HG03045 (cell line): ENCODE measurements at regions not wholly inside any gene's neighbourhood (a gene's known extent, or its start where the extent isn't known, plus 50 kb on each side); places are given as distances from the start of the nearest gene placed in this dataset.
"Not testable (repeated sequence)": the region's sequence is repeated elsewhere in the genome, so short reads cannot be mapped to it uniquely, and the experiment has no call there.

ENCODE experiments used
- ATAC-seq: cut with Tn5 transposase; IDR thresholded peaks from one replicate; pipeline ENCODE4 v1.9.1; 2021; ENCODE audit warnings: mild to moderate bottlenecking, moderate library complexity; ENCODE audit not compliant: unreplicated experiment

DNA sequence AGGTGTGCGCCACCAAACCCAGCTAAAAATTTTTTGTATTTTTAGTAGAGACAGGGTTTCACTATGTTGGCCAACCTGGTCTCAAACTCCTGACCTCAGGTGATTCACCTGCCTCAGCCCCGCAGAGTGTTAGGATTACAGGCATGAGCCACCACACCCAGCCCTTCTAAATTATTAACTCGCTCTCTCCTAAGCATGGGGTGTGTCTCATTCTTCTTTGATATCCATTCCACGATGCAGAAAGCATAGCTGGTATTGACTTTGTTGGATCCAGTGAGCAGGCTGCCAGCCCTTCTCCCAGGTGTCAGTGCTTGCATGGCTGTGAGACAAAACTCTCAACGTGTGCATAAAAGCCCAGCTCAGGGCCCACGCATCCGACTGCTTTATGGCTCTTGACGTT, 254.1 kb upstream of the PFKP start:
- ATAC-seq, result no peak

DNA sequence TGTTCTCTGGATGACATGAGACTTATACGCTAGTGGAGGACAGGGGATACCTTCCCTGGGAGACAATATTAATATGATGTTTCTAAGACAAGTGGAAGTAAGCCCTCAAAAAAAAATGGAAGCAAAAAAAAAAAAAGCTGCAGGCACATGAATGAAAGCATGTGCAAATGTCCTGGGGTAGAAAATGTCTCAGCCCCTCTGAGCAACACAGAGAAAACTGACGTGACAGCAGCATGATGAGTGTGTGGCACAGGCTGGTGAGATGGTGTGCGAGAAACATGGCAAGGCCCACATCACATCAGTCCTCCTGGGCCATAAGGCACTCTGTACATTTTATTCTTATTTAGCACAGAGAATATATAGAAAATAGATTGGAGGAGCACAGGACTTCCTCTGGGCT, 254.7 kb upstream of the PFKP start:
- ATAC-seq, result no peak

GRCh38 chr10:2800178-2800577, 267.2 kb upstream of the PFKP start:
- ATAC-seq, result no peak

GRCh38 chr10:2798336-2799022, 268.9 kb upstream of the PFKP start:
- ATAC-seq, result no peak

GRCh38 chr10:2791774-2792443, 275.4 kb upstream of the PFKP start:
- peak; percentile 65 for ATAC-seq

DNA sequence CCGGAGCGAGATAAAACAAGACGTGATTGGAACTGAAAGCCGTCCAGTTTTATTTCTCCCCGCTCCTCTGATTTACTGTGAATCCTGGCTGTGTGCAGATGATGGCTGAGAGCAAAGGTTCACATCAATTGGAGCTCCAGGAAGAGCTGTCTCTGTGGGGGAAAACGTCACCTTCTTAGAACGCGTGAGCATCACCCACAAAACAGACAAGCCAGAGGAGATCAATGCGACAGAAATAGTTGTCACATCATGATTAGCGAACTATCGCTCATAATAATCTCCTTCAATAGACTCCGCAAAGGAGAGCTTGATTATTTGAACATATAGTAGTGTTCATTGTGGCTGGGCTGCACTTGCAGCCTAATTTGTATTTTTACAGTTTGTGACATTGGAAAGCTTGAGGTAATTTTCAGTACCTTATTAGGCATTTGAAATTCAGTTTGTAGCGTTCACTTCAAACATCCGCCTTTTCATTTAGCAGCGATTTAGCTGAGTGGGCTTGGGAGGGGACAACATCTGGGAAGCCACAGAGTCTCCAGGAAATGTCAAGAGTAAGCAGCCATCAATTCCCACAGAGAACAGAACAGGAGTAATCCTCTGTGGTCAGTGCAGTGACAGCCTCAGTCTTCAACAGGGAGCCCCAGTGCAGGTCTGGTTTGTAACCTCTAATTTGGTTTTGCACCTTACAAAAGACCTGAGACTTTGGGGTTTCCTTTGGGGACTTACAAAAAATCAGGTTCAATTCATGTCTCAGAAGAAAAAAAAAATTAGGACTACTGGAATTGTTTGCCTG, 276.8 kb upstream of the PFKP start:
- ATAC-seq, result no peak

DNA sequence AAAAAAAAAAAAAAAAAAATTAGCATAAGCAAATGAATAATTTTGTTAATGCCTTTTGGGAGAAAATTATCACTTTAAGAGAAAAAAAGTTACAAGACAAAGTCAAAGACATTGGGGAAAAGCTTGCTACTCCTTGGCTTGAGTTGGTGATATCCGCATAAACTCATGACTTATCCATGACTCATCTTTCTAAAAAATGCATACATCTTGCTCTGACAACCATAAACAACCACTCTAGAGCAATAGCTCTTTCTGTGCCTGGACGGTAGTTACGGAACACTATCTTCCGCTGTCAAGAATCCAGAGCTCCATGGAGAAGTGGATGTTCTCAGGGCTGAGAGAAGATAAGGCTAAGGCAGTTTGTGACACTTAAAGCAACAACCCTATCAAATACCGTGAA, 281.1 kb upstream of the PFKP start:
- no peak for ATAC-seq

GRCh38 chr10:2784766-2785165, 282.6 kb upstream of the PFKP start:
- no peak for ATAC-seq

DNA sequence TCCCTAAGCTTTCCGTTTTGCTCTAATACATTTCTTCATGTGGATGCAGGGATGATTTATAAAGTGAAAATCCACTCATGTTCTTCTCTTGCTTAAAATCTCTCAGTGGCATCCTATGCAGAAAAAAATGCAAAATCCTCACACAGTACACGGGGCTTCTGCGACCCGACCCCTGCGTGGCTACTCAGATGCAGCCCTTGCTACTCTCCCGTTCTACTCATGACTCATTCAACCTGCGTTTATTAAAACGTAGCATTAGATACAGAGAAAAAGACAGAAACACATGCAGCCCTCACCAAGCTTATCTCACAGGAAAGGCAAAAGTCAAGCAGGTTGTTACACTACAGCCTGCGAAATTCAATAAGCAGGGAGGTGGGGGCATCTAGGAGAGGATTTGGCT, 284.4 kb upstream of the PFKP start:
- ATAC-seq, result no peak

GRCh38 chr10:2782265-2782664, 285.1 kb upstream of the PFKP start:
- ATAC-seq, result no peak

DNA sequence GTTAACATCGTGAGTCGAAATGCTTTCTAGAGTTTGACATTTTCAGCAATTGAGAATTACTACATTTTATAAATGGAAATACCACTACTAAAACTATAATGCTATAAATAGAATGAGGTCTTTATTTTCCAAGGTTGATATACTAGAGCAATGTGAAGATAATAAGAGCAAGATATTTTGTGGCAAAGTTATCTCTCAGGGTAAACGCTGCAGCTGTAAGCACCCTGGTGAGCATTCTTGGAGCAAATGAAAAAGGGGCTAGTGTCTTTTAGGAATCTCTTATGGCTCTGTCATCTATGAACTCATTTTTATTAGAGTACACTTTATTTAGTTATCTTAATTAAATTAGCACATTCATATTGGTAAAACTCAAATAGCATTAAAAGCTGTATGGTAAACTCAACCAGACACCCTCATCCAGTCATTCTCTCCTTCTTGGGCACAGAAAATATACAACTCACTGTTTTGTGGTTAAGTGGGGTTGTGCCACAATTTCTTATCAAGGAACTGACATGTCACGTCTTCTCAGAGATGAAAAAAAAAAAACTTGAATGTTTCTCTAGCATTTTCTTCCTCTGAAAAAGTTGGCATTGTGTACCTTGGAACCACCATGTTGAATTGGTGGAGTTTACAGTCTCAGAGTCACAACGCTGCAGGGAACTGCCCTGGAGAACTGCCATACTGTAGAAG, 289.5 kb upstream of the PFKP start:
- no peak for ATAC-seq

- no peak for ATAC-seq
Observed at GRCh38 chr10:2772816-2773631, 294.3 kb upstream of the PFKP start.

DNA sequence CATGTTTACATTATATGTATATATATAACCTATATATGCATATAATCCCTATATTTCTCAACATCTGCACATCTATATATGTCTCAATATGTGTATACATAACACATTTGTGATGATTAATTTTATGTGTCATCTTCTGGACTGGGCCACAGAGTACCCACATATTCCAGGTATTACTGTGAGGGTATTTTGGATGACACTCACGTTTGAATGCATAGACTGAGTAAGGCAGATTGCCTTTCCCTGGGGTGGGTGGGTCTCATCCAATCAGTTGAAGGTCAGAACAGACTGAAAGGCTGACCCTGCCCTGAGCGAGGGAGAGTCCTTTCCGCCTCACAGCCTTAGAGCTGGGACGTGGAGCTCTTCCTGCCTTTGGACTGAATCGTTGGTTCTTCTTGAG, 295.2 kb upstream of the PFKP start:
- ATAC-seq, result no peak

DNA sequence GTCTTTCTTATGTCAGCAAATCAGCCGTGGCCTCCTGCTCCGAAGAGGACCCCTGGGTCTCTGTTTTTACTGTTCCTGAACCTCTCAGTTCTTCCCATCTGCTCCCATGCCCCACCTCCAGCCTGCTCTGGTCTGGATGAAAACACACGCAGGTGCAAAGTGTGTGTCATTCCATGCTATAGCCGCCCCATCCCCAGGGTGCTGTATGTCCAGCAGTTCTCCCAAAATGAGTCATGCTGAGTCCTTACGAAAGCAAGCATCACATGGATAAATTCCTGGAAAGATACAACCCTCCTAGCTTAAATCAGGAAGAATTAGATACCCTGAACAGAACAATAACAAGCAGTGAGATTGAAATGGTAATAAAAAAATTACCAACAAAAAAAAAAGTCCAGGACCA, 300.1 kb upstream of the PFKP start:
- not testable (repeated sequence) for ATAC-seq

DNA sequence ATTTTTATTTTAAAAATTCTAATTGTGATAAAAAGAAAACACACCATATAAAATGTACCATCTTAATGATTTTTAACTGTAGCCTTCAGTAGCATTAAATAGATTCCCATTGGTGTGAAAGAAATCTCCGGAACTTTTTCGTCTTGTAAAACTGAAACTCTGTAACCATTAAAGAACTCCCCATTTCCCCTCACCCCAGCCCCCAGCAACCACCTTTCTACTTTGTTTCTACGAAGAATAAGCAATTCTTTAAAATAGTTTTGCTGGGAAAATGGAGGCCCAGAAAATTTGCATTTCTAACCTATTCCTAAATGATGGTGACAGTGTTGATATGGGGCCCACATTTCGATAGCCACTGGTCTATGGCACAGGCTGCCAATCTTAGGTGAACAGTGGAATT, 305.4 kb upstream of the PFKP start:
- no peak for ATAC-seq

DNA sequence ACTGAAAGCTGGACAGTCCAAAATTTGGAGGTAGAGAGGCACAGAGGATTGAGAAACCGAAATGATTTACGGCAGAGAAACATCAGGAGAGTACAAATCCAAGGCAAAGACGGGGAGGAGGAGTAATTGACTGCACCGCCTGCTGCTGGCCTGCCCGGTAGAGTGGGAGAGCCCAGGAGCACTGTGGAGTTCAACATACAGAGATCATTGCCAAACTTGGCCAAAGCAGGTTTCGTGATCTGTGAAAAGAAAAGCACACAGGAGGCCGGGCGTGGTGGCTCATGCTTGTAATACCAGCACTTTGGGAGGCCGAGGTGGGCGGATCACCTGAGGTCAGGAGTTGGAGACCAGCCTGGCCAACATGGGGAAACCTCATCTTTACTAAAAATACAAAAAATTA, 306.0 kb upstream of the PFKP start:
- no peak for ATAC-seq

GRCh38 chr10:2760736-2761135, 306.6 kb upstream of the PFKP start:
- no peak for ATAC-seq

DNA sequence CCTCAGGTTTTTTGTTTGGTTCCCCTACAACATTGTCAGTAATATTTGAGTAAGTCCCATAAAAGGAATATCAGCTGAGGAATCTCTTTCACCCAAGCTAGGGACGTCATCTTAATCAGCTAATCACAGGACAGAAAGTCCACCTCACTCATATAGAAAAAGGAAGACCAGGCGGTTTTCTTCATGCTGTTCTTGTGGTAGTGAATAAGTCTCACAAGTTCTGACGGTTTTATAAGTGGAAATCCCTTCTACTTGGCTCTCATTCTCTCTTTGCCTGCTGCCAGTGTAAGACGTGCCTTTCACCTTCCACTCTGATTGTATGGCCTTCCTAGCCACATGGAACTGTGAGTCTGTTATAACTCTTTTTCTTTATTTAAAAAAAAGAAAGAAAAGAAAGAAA, 308.1 kb upstream of the PFKP start:
- ATAC-seq, result no peak

GRCh38 chr10:2754943-2755342, 312.4 kb upstream of the PFKP start:
- ATAC-seq, result no peak

- ATAC-seq, result no peak
Observed at GRCh38 chr10:2748287-2748686, 319.1 kb upstream of the PFKP start.

DNA sequence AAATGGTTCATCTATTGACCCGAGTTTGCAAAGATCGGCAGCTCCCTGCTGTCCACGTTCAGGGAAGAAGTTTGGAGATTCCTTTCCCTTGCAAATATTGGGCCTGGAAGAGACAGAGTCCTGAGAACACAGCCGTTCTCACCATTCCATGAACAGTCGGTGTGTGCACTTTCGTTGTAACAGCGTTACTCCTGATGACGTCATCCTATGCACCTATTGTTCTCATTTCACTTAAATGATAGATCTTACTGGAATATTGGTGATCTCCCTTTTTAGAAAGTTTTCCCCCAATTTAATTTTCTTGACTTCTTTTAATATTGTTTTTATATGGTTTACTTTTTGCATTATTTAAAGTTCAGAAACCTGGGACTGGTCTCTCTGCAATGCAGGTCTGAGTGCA, 320.7 kb upstream of the PFKP start:
- ATAC-seq, result no peak
